Fibroblast of skin of scalp (primary cell): ENCODE measurements at regions not wholly inside any gene's neighbourhood (a gene's known extent, or its start where the extent isn't known, plus 50 kb on each side); places are given as distances from the start of the nearest gene placed in this dataset.
"Not testable (repeated sequence)": the region's sequence is repeated elsewhere in the genome, so short reads cannot be mapped to it uniquely, and the experiment has no call there.

ENCODE experiments used
- DNase-seq: peaks from one replicate; pipeline ENCODE4 v3.0.0-alpha.2; 2013

DNA sequence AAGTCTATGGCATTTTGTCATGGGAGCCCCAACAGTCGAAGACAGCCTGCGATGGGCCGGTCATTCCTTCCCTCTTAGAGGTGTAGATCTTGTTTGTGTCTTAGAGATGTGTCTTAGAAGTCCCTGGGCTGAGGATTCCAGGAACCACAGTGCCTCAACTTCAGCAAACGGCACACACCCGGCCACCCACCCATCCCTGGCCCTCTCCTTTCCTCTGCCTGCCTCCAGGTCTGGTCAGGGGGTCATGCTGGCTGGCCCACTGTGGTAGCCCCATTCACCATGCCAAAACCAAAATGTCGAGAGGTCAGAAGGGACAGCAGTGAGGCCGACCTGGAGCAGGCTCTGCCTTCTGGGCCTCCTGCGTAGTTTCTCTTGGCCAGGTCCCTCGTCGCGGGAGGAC is 857.9 kb downstream of the TBC1D22A start:
- no peak for DNase-seq

DNA sequence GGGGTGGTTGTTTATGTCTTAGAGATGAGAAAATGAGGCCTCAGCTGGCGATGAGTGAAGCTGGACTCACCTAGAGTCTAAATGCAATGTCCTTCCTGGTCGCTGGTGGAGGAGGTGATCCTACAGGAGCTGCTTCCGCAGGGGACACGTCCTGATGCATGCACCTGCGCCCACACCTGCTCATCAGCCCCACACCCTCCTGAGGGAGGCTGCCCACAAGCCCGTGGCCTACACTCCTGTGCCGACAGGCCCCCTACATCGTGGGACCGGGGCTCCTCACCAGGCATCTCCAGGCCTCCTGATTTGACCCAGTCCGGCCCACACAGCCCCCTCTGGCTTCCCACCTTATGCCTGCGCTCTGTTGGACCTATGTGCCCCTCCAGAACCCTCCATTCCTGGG is 857.2 kb downstream of the TBC1D22A start:
- no peak for DNase-seq

DNA sequence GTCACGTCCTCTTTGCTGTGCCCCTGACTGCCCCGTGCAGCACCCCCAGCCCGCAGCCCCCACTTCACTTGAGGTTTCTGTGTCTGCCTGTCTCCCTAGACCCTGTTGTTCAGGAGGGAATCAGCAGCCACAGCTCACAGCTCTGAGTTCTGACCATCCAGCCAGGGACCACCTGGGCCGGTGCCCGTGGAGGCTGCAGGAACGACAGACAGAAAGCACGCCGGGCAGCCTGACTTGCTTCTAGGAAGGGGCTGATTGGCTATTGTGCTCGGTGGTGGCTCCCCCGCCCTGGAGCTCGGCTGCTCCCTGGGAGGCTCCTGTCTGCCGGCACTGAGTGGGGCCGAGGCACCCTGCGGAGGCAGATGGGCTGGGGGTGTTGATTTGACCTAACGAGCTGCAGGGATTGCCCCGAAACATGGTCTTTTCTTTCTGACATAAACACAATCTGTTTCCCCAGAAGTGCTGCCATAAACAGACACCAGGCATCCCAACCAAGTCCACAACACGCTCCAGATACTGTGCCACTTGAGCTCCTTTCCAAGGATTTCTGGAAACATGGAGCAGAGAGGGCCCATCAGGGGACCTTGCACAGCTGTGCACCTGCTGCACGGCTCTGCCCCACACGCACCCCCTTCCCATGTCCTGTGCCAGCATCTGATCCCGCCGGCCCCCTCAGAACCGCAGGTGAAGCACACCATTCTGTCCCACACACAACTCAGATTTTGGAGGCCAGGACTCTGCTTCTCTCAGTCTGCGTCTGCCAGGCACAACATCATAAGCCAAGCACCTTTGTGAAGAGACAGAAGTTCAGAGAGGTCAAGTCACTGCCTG is 855.9 kb downstream of the TBC1D22A start:
- DNase-seq: no peak

GRCh38 chr22:47617186-47617585 is 854.7 kb downstream of the TBC1D22A start:
- no peak for DNase-seq

DNA sequence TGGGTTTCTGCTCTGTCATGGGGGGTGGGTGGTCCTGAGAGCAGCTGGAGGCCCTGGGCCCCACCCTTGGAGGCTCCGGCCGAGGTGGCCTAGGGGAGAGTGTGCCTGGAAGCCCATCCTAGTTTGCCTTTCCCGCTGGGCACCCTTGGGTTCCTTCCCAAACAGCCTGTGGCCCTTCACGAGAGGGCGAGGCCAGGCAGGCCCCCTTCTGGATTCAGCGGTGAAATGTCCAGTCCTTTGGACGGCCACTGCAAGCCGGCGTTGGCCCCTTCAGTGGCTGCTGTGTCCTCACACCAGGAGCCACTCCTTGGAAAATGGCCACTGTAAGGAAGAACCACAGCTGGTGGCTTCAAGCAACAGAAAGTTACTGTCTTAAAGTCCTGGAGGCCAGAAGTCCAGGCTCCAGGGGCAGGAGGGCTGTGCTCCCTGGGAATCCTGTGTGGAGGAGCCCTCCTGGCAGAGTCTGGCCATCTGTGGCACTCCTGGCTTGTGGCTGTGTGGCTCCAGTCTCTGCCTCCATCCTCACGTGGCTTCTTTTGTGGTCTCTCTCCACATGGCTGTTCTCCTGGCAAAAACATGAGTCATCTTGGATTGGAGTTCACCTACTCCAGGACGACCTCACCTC is 854.1 kb downstream of the TBC1D22A start:
- DNase-seq: no peak

GRCh38 chr22:47615051-47615450 is 852.6 kb downstream of the TBC1D22A start:
- no peak for DNase-seq

- DNase-seq: no peak
Observed at GRCh38 chr22:47613606-47614350, 851.3 kb downstream of the TBC1D22A start.

- DNase-seq: not testable (repeated sequence)
Observed at GRCh38 chr22:47613181-47613580, 850.7 kb downstream of the TBC1D22A start.

DNA sequence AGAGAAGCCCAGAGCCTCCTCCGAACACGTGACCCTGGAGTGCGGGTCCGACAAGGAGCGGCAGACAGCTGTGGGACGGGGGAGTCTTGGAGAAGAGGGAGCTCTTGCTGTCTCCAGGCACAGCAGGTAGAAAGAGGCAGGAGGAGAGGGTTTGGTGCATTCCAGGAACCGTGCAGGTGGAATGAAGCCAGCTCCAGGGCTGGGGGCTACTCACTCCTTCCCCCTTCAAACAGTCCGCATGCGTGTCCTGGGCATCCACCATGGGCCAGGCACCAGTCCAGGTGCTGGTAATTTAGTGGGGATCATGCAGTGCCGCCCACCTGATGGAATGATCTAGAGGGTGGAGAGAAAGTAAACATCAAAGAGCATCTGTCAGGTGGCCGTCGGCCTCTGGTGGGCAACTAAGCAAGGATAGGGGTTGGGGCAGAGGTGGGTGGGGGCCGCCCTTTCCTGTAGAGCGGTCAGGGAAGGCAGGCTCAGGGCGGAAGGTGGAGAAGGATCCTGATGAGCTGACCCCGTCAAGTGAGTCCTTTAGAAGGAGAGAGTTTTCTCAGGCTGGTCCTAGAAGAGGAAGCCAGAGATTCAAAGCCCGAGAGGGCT is 850.0 kb downstream of the TBC1D22A start:
- DNase-seq: no peak

- DNase-seq: no peak
Observed at GRCh38 chr22:47610764-47611163, 848.3 kb downstream of the TBC1D22A start.

GRCh38 chr22:47610281-47610680 is 847.8 kb downstream of the TBC1D22A start:
- DNase-seq: no peak

DNA sequence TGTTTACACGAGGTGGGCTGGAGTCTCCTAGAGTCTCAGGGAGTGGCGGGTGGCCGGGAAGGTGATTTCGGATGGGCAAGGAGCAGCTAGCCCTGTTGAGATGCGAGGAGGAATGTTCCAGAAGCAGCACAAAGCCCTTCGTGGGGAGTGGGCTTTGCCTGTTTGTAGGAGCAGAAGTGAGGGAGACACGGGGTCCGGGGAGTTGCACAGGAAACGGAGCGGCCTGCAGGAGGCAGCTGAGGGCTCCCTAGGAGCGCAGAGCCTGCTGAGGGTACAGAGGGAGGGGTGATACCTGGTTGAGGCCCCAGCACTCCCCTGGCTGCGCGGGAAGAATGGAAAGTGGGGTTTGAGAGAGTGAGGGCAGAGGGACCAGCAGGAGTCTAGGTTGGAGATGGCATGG is 847.2 kb downstream of the TBC1D22A start:
- no peak for DNase-seq

GRCh38 chr22:47608421-47608820 is 846.0 kb downstream of the TBC1D22A start:
- DNase-seq: no peak

- DNase-seq: no peak
Observed at GRCh38 chr22:47607486-47607885, 845.0 kb downstream of the TBC1D22A start.

DNA sequence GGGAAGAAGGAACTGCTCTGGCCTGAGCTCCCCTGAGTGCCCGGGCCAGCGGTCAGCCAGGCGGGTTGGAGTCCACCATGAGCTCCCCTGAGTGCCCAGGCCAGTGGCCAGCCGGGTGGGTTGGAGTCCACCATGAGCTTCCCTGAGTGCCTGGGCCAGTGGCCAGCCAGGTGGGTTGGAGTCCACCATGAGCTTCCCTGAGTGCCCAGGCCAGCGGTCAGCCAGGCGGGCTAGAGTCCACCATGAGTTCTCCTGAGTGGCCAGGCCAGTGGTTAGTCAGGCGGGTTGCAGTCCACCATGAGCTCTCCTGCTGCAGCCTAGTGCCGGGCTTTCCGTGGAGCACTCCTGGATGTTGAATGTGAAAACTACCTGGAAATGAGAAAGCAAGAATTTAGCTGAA is 844.0 kb downstream of the TBC1D22A start:
- DNase-seq: no peak

DNA sequence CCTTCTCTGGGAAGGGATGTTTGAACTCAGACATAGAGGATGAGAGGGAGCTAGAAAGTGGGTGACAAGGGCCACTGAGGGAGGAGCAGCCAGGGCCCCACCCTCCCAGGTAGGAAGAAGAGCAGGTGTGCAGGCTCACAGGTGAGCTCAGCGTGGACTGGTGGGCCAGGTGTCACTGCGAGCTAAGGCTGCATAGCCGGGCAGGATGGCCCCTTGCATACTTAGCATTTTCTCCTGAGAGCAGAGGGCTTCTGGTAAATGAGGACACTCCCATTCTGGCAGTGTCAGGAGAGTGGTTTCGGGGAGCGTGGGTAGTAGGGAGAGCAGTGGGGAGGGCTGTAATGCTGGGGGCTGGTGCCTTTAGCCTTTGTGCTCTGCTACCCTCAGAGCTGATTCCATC is 843.4 kb downstream of the TBC1D22A start:
- DNase-seq: no peak

GRCh38 chr22:47605441-47605840 is 843.0 kb downstream of the TBC1D22A start:
- no peak for DNase-seq

GRCh38 chr22:47604563-47604962 is 842.1 kb downstream of the TBC1D22A start:
- no peak for DNase-seq

GRCh38 chr22:47602732-47603131 is 840.3 kb downstream of the TBC1D22A start:
- no peak for DNase-seq

DNA sequence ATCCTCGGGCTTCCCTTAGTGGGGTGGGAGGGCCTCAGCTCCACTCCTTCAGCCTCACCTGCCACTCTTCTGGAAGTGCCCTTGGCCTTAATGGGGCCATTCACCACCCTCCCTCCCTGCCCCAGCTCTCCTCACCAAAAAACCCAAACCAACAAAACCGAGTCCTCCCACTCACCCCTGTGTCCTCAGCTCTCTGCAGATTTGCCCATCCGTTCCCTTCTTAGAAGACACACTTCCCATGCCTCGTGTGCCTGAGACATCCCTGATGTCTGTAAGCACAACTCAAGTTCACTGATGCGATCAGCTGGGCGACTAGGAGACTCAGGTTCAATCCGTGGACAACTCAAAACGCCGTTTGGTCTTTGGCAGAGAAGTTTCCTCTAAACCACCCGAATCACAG is 839.2 kb downstream of the TBC1D22A start:
- DNase-seq: no peak

GRCh38 chr22:47600791-47601625 is 838.6 kb downstream of the TBC1D22A start:
- DNase-seq: no peak

GRCh38 chr22:47600281-47600680 is 837.8 kb downstream of the TBC1D22A start:
- DNase-seq: no peak
